Spleen (tissue), 11 donors: ENCODE measurements at regions not wholly inside any gene's neighbourhood (a gene's known extent, or its start where the extent isn't known, plus 50 kb on each side); places are given as distances from the start of the nearest gene placed in this dataset.

Experiments
- DNase-seq: peaks from one replicate; pipeline ENCODE4 v3.0.0-alpha.2; 2020
- H3K27ac ChIP-seq, 8 donors: fragments of 200-600 bp; sonication (generic) in 7 of 8; 1 replicate in 4 of 8; 2 replicates in 4 of 8; pipeline versions ENCODE4 v1.5.0 to v1.8.0; 2016 to 2021; ENCODE audit warnings: inconsistent platforms in 4 of 8, mild to moderate bottlenecking in 4 of 8, moderate library complexity in 1 of 8
- H3K27me3 ChIP-seq, 7 donors: fragments of 200-600 bp; sonication (generic) in 6 of 7; replicated peaks in 1 of 7; 1 replicate in 4 of 7; 2 replicates in 3 of 7; pipeline versions ENCODE4 v1.5.0 to v1.8.0; 2016 to 2021; ENCODE audit warnings: inconsistent platforms in 3 of 7, mild to moderate bottlenecking in 1 of 7
- H3K36me3 ChIP-seq, 6 donors: fragments of 200-600 bp; sonication (generic) in 5 of 6; 1 replicate in 4 of 6; 2 replicates in 2 of 6; pipeline versions ENCODE4 v1.5.0 to v1.8.0; 2016 to 2021; ENCODE audit warnings: inconsistent platforms in 2 of 6
- H3K4me1 ChIP-seq, 6 donors: fragments of 200-600 bp; sonication (generic) in 5 of 6; 1 replicate in 3 of 6; 2 replicates in 3 of 6; pipeline versions ENCODE4 v1.5.0 to v1.8.0; 2016 to 2021; ENCODE audit warnings: inconsistent platforms in 3 of 6
- H3K4me3 ChIP-seq, 8 donors: fragments of 200-600 bp; sonication (generic) in 7 of 8; 1 replicate in 4 of 8; 2 replicates in 4 of 8; pipeline versions ENCODE4 v1.5.0 to v1.8.0; 2016 to 2021; ENCODE audit warnings: inconsistent platforms in 4 of 8, mild to moderate bottlenecking in 4 of 8, moderate library complexity in 2 of 8
- H3K9me3 ChIP-seq, 8 donors: fragments of 200-600 bp; sonication (generic) in 7 of 8; 1 replicate in 4 of 8; 2 replicates in 4 of 8; pipeline versions ENCODE4 v1.5.0 to v1.8.0; 2016 to 2021; ENCODE audit warnings: inconsistent platforms in 4 of 8
- CTCF ChIP-seq, 11 experiments: fragments of 200-600 bp in 7 of 11; fragments of 450-650 bp in 4 of 11; sonication (generic) in 4 of 11; IDR thresholded peaks in 8 of 11; conservative IDR thresholded peaks in 3 of 11; 1 replicate in 7 of 11; 2 replicates in 4 of 11; pipeline versions ENCODE4 v1.4.0 to v1.8.0; 2016 to 2021; ENCODE audit warnings: antibody characterized with exemption in 11 of 11, inconsistent platforms in 4 of 11, mild to moderate bottlenecking in 1 of 11
- POLR2A ChIP-seq, 3 donors: fragments of 450-650 bp; IDR thresholded peaks; one replicate each; pipeline ENCODE4 v1.5.1; 2017; ENCODE audit warnings: antibody characterized with exemption in 3 of 3, mild to moderate bottlenecking in 1 of 3
- POLR2AphosphoS5 ChIP-seq, 3 donors: sonication (generic); formaldehyde crosslinking; IDR thresholded peaks; one replicate each; pipeline ENCODE4 v1.5.1; 2017; ENCODE audit warnings: antibody characterized with exemption in 3 of 3
- WGBS, 5 donors: extraction: QIAGEN DNeasy Blood & Tissue Kit in 3 of 5; methylation state at CpG; one replicate each; pipeline versions ENCODE4 v1.1.5 to v1.1.7; 2013 to 2018; 5-methylcytosine and 5-hydroxymethylcytosine counted together
- intact Hi-C: fragments of 100-400 bp; cut with DNase I; formaldehyde crosslinking; loops from one replicate; pipeline ENCODE4 v1.15.0; 2023; ENCODE audit warnings: low total_unique reads
- donor health status: healthy with polysubstance abuse.
- donor health status: DM: no; HTN: no; CAD: no; lungs with moderate emphysema.
- donor health status: DM: no; HTN: no; CAD: no.
- donor health status: Bipolar disorder and iron deficiency.
- donor health status: healthy.
- donor health status: DM: no; HTN: no; CAD: no.
- donor health status: DM: yes; HTN: yes; CAD: no.

GRCh38 chr3:182078929-182079328, 367.2 kb downstream of the SOX2 start:
- DNase-seq: no peak
- WGBS, 5 donors: 72 to 82% (median 73%) methylated on average over 5 of the region's 5 CpGs
- intact Hi-C loops: no loop called here
- Histone ChIP-seq H3K27ac (no peak overlapping the region), H3K36me3 (no peaks in the 10 kb centered on the region), H3K9me3 (no peaks in the 10 kb centered on the region), H3K4me1 (no peaks in the 10 kb centered on the region), H3K4me3 (no peak overlapping the region), H3K27me3 (no peaks in the 10 kb centered on the region)
- TF ChIP-seq POLR2A (IDR thresholded peaks at IDR 0.05): no peak
- TF ChIP-seq POLR2AphosphoS5 (IDR thresholded peaks at IDR 0.05): no peak
- no peak for TF ChIP-seq CTCF (IDR thresholded peaks at IDR 0.05 in 8 of 11, conservative IDR thresholded peaks at IDR 0.05 in 3 of 11)

- TF ChIP-seq POLR2A (IDR thresholded peaks at IDR 0.05) (no peak), POLR2AphosphoS5 (IDR thresholded peaks at IDR 0.05) (no peak), CTCF (IDR thresholded peaks at IDR 0.05 in 8 of 11, conservative IDR thresholded peaks at IDR 0.05 in 3 of 11) (no peak)
- H3K4me3 ChIP-seq: no peak overlapping the region
- no peaks in the 10 kb centered on the region for H3K4me1 ChIP-seq
- no peaks in the 10 kb centered on the region for H3K9me3 ChIP-seq
- intact Hi-C loops: no loop called here
- WGBS, 5 donors: 67 to 79% (median 73%) methylated on average over 4 of the region's 4 CpGs
- no peaks in the 10 kb centered on the region for H3K27me3 ChIP-seq
- H3K27ac ChIP-seq: no peak overlapping the region
- no peaks in the 10 kb centered on the region for H3K36me3 ChIP-seq
- DNase-seq: no peak
Measured at GRCh38 chr3:182081096-182081495, 369.4 kb downstream of the SOX2 start.

GRCh38 chr3:182083112-182083511, 371.4 kb downstream of the SOX2 start:
- 61 to 72% (median 64%) methylated on average over 2 of the region's 2 CpGs for WGBS, 5 donors
- TF ChIP-seq POLR2AphosphoS5 (IDR thresholded peaks at IDR 0.05) (no peak), POLR2A (IDR thresholded peaks at IDR 0.05) (no peak), CTCF (IDR thresholded peaks at IDR 0.05 in 8 of 11, conservative IDR thresholded peaks at IDR 0.05 in 3 of 11) (no peak)
- no peaks in the 10 kb centered on the region for H3K27me3 ChIP-seq
- no peak overlapping the region for H3K4me3 ChIP-seq
- no peak overlapping the region for H3K27ac ChIP-seq
- no peaks in the 10 kb centered on the region for H3K4me1 ChIP-seq
- no peaks in the 10 kb centered on the region for H3K36me3 ChIP-seq
- no peak for DNase-seq
- intact Hi-C loops: no loop called here
- no peaks in the 10 kb centered on the region for H3K9me3 ChIP-seq

- H3K36me3 ChIP-seq: no peaks in the 10 kb centered on the region
- intact Hi-C loops: no loop called here
- no peaks in the 10 kb centered on the region for H3K4me1 ChIP-seq
- no peaks in the 10 kb centered on the region for H3K27me3 ChIP-seq
- DNase-seq: no peak
- H3K27ac ChIP-seq: no peak overlapping the region
- no peak overlapping the region for H3K4me3 ChIP-seq
- TF ChIP-seq CTCF (IDR thresholded peaks at IDR 0.05 in 8 of 11, conservative IDR thresholded peaks at IDR 0.05 in 3 of 11) (no peak), POLR2AphosphoS5 (IDR thresholded peaks at IDR 0.05) (no peak), POLR2A (IDR thresholded peaks at IDR 0.05) (no peak)
- H3K9me3 ChIP-seq: peaks cover 0 to 5% (median 0%) of the 10 kb centered on the region in 8 donors
- 27 to 37% (median 30%) methylated on average over 6 of the region's 6 CpGs for WGBS, 5 donors
Measured at GRCh38 chr3:182092662-182093262, 381.0 kb downstream of the SOX2 start.
